COLO668 (cell line): ENCODE measurements at regions not wholly inside any gene's neighbourhood (a gene's known extent, or its start where the extent isn't known, plus 50 kb on each side); places are given as distances from the start of the nearest gene placed in this dataset.
A peak's percentile ranks its signal among the peaks of the same experiment; 100 is the strongest.
"Not testable (repeated sequence)": the region's sequence is repeated elsewhere in the genome, so short reads cannot be mapped to it uniquely, and the experiment has no call there.

Experiments
- DNase-seq: peaks from one replicate; lab custom pipeline; 2025; ENCODE audit not compliant: unreplicated experiment; lab: John Stamatoyannopoulos, UW

- no peak for DNase-seq
Observed at GRCh38 chr2:65749545-65749944, 317.1 kb upstream of the SPRED2 start.

GRCh38 chr2:65747875-65748274 is 315.5 kb upstream of the SPRED2 start:
- not testable (repeated sequence) for DNase-seq

- DNase-seq = no peak
Observed at GRCh38 chr2:65746931-65747675, 314.7 kb upstream of the SPRED2 start.

- no peak for DNase-seq
Observed at GRCh38 chr2:65744477-65745200, 312.2 kb upstream of the SPRED2 start.

GRCh38 chr2:65742977-65743376 is 310.6 kb upstream of the SPRED2 start:
- no peak for DNase-seq

- DNase-seq = no peak
Observed at GRCh38 chr2:65739927-65740326, 307.5 kb upstream of the SPRED2 start.

GRCh38 chr2:65737452-65738011 is 305.1 kb upstream of the SPRED2 start:
- no peak for DNase-seq

- no peak for DNase-seq
Observed at GRCh38 chr2:65731476-65731875, 299.1 kb upstream of the SPRED2 start.

- DNase-seq = no peak
Observed at GRCh38 chr2:65730186-65730585, 297.8 kb upstream of the SPRED2 start.

- DNase-seq = no peak
Observed at GRCh38 chr2:65729246-65729645, 296.8 kb upstream of the SPRED2 start.

- no peak for DNase-seq
Observed at GRCh38 chr2:65728477-65729180, 296.2 kb upstream of the SPRED2 start.

- DNase-seq = no peak
Observed at GRCh38 chr2:65727816-65728215, 295.4 kb upstream of the SPRED2 start.

GRCh38 chr2:65727381-65727780 is 295.0 kb upstream of the SPRED2 start:
- no peak for DNase-seq

- DNase-seq = no peak
Observed at GRCh38 chr2:65724752-65725151, 292.4 kb upstream of the SPRED2 start.

GRCh38 chr2:65724336-65724735 is 291.9 kb upstream of the SPRED2 start:
- DNase-seq = no peak

GRCh38 chr2:65722028-65722778 is 289.8 kb upstream of the SPRED2 start:
- DNase-seq = peak; percentile 36

GRCh38 chr2:65716698-65717097 is 284.3 kb upstream of the SPRED2 start:
- no peak for DNase-seq

GRCh38 chr2:65715323-65715722 is 282.9 kb upstream of the SPRED2 start:
- no peak for DNase-seq

- DNase-seq = no peak
Observed at GRCh38 chr2:65714866-65715265, 282.5 kb upstream of the SPRED2 start.

GRCh38 chr2:65711863-65712262 is 279.5 kb upstream of the SPRED2 start:
- no peak for DNase-seq

- no peak for DNase-seq
Observed at GRCh38 chr2:65710779-65711295, 278.4 kb upstream of the SPRED2 start.
